H9 (cell line): ENCODE measurements at regions not wholly inside any gene's neighbourhood (a gene's known extent, or its start where the extent isn't known, plus 50 kb on each side); places are given as distances from the start of the nearest gene placed in this dataset.

ENCODE experiments used
- DNase-seq: peaks from one replicate; pipeline ENCODE4 v3.0.0-alpha.2; 2017
- H2AFZ ChIP-seq: one replicate; pipeline ENCODE4 v1.6.1; 2013; ENCODE audit warnings: mild to moderate bottlenecking, low read length, control low read depth, moderate library complexity
- H2AK5ac ChIP-seq: 2 replicates; pipeline ENCODE4 v1.6.1; 2013; ENCODE audit warnings: low read length, control low read depth, mixed read lengths; ENCODE audit not compliant: insufficient read length
- H2BK120ac ChIP-seq: one replicate; pipeline ENCODE4 v1.6.1; 2013; ENCODE audit warnings: low read depth, mild to moderate bottlenecking, low read length, control low read depth, inconsistent platforms; ENCODE audit not compliant: poor library complexity, severe bottlenecking
- H2BK12ac ChIP-seq: 2 replicates; pipeline ENCODE4 v1.6.1; 2013; ENCODE audit warnings: low read length, control low read depth, mixed read lengths, low read depth; ENCODE audit not compliant: insufficient read length
- H2BK15ac ChIP-seq: 2 replicates; pipeline ENCODE4 v1.6.1; 2013; ENCODE audit warnings: low read depth, low read length, control low read depth
- H2BK20ac ChIP-seq: one replicate; pipeline ENCODE4 v1.6.1; 2013; ENCODE audit warnings: low read depth, mild to moderate bottlenecking, low read length, control low read depth, inconsistent platforms; ENCODE audit not compliant: poor library complexity, severe bottlenecking
- H2BK5ac ChIP-seq: 2 replicates; pipeline ENCODE4 v1.6.1; 2013; ENCODE audit warnings: low read length, control low read depth, mixed read lengths; ENCODE audit not compliant: insufficient read length
- H3K14ac ChIP-seq: 2 replicates; pipeline ENCODE4 v1.6.1; 2013; ENCODE audit warnings: low read length, control low read depth; ENCODE audit not compliant: insufficient read depth
- H3K18ac ChIP-seq: 2 replicates; pipeline ENCODE4 v1.6.1; 2013; ENCODE audit warnings: low read depth, mild to moderate bottlenecking, mixed read lengths, low read length, control low read depth; ENCODE audit not compliant: insufficient read length
- H3K23ac ChIP-seq: 2 replicates; pipeline ENCODE4 v1.6.1; 2013; ENCODE audit warnings: low read length, control low read depth, mixed read lengths, low read depth; ENCODE audit not compliant: insufficient read length
- H3K23me2 ChIP-seq: 2 replicates; pipeline ENCODE4 v1.6.1; 2013; ENCODE audit warnings: low read depth, mild to moderate bottlenecking, mixed read lengths, low read length, control low read depth; ENCODE audit not compliant: insufficient read length, poor library complexity, severe bottlenecking
- H3K27ac ChIP-seq: 2 replicates; pipeline ENCODE4 v1.5.1; 2013; ENCODE audit warnings: low read length, control low read depth, mixed read lengths, low read depth; ENCODE audit not compliant: insufficient read length
- H3K27me3 ChIP-seq: 2 replicates; pipeline ENCODE4 v1.6.1; 2013; ENCODE audit warnings: low read length, control low read depth, inconsistent platforms; ENCODE audit not compliant: insufficient read depth
- H3K4ac ChIP-seq: 2 replicates; pipeline ENCODE4 v1.6.1; 2013; ENCODE audit warnings: low read depth, mild to moderate bottlenecking, control low read depth, inconsistent platforms, low read length, moderate library complexity
- H3K4me1 ChIP-seq: 2 replicates; pipeline ENCODE4 v1.6.1; 2013; ENCODE audit warnings: low read length, control low read depth, inconsistent platforms; ENCODE audit not compliant: insufficient read depth
- H3K4me2 ChIP-seq: 2 replicates; pipeline ENCODE4 v1.6.1; 2013; ENCODE audit warnings: low read length, control low read depth, mixed read lengths; ENCODE audit not compliant: insufficient read length, insufficient read depth
- H3K56ac ChIP-seq: 2 replicates; pipeline ENCODE4 v1.6.1; 2013; ENCODE audit warnings: low read depth, mild to moderate bottlenecking, mixed read lengths, low read length, control low read depth; ENCODE audit not compliant: insufficient read length
- H3K79me1 ChIP-seq: 2 replicates; pipeline ENCODE4 v1.6.1; 2013; ENCODE audit warnings: low read depth, mild to moderate bottlenecking, moderate library complexity, low read length, control low read depth, inconsistent platforms; ENCODE audit not compliant: insufficient read depth, poor library complexity, severe bottlenecking
- H3K79me2 ChIP-seq: 2 replicates; pipeline ENCODE4 v1.6.1; 2013; ENCODE audit warnings: low read length, control low read depth, inconsistent platforms; ENCODE audit not compliant: insufficient read depth
- H3K9ac ChIP-seq: 2 replicates; pipeline ENCODE4 v1.6.1; 2013; ENCODE audit warnings: low read length, control low read depth, mixed read lengths; ENCODE audit not compliant: insufficient read length; ENCODE audit errors: extremely low read depth
- H3K9me3 ChIP-seq: one replicate; pipeline ENCODE4 v1.6.1; 2013; ENCODE audit warnings: low read depth, low read length, inconsistent platforms; ENCODE audit not compliant: control insufficient read depth
- H3T11ph ChIP-seq: one replicate; pipeline ENCODE4 v1.6.1; 2013; ENCODE audit warnings: mild to moderate bottlenecking, low read length, control low read depth, inconsistent platforms
- H4K20me1 ChIP-seq: one replicate; pipeline ENCODE4 v1.6.1; 2013; ENCODE audit not compliant: control insufficient read depth, insufficient read length, insufficient read depth
- H4K5ac ChIP-seq: 2 replicates; pipeline ENCODE4 v1.6.1; 2013; ENCODE audit warnings: low read depth, mild to moderate bottlenecking, mixed read lengths, low read length, control low read depth; ENCODE audit not compliant: insufficient read length
- H4K8ac ChIP-seq: replicated peaks from 2 replicates; pipeline ENCODE4 v1.6.1; 2013; ENCODE audit warnings: low read length, control low read depth, mixed read lengths, low read depth; ENCODE audit not compliant: insufficient read length
- H4K91ac ChIP-seq: 2 replicates; pipeline ENCODE4 v1.6.1; 2013; ENCODE audit warnings: low read depth, mild to moderate bottlenecking, moderate library complexity, mixed read lengths, low read length, control low read depth; ENCODE audit not compliant: insufficient read length
- H3K27ac Mint-ChIP-seq, 3 experiments: 2 replicates in 2 of 3; 3 replicates in 1 of 3; pipeline ENCODE4 v1.8.0; 2020 to 2021; ENCODE audit warnings: mixed read lengths in 3 of 3, mild to moderate bottlenecking in 1 of 3, moderate library complexity in 1 of 3
- H3K27me3 Mint-ChIP-seq: 2 replicates; pipeline ENCODE4 v1.8.0; 2021; ENCODE audit warnings: low read depth, mild to moderate bottlenecking, moderate library complexity, mixed read lengths
- H3K36me3 Mint-ChIP-seq, 3 experiments: 2 replicates in 2 of 3; 3 replicates in 1 of 3; pipeline ENCODE4 v1.8.0; 2020 to 2021; ENCODE audit warnings: low read depth in 3 of 3, mixed read lengths in 3 of 3; ENCODE audit not compliant: insufficient read depth in 1 of 3
- H3K4me1 Mint-ChIP-seq, 2 experiments: 2 replicates each; pipeline ENCODE4 v1.8.0; 2020; ENCODE audit warnings: mixed read lengths in 2 of 2
- H3K4me3 Mint-ChIP-seq, 2 experiments: 2 replicates in 1 of 2; 3 replicates in 1 of 2; pipeline ENCODE4 v1.8.0; 2020 to 2021; ENCODE audit warnings: mild to moderate bottlenecking in 2 of 2, mixed read lengths in 2 of 2, moderate library complexity in 1 of 2
- H3K9me3 Mint-ChIP-seq, 2 experiments: 2 replicates in 1 of 2; 3 replicates in 1 of 2; pipeline ENCODE4 v1.8.0; 2020; ENCODE audit warnings: mild to moderate bottlenecking in 2 of 2, mixed read lengths in 2 of 2, moderate library complexity in 1 of 2
- WGBS: extraction: QIAGEN DNeasy Blood & Tissue Kit; methylation state at CpG from one replicate; pipeline ENCODE4 v1.1.7; 2013; ENCODE audit warnings: missing lambda C conversion rate, low lambda C conversion rate, mixed read lengths; ENCODE audit not compliant: insufficient read length; ENCODE audit errors: extremely low coverage; 5-methylcytosine and 5-hydroxymethylcytosine counted together
- TF ChIP-seq, protein P1 (sequence below): fragments of 200-600 bp; sonication (generic); conservative IDR thresholded peaks from 3 replicates; pipeline ENCODE4 v1.8.0; 2021; ENCODE audit warnings: antibody characterized with exemption, mild to moderate bottlenecking

DNA sequence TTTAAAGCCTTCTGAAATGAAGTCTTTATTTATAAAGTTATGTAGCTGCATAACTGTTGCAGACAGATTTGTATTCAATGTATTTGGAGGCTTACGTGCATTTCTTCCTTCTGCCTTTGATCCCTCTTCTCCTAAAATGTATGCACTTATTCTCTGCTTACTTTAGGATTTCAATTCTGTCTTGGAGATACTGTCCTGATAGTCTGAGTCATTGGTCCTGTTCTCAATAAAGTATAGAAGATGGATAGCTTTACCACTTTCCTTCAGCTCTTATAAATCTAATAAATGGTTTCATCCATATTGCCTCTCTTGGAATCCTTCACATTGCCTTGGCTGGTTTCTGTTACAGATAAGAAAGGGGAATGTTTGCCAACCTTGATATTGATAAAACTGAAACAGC is 430.1 kb upstream of the CAMK1G start:
- Mint-ChIP-seq H3K4me3 (no peak overlapping the region), H3K9me3 (no peaks in the 10 kb centered on the region), H3K36me3 (no peaks in the 10 kb centered on the region), H3K27me3 (no peaks in the 10 kb centered on the region), H3K27ac (no peak overlapping the region), H3K4me1 (peaks cover 36 to 49% of the 10 kb centered on the region in 2 experiments)
- H4K5ac ChIP-seq: no peak overlapping the region
- no peaks in the 10 kb centered on the region for H3K79me2 ChIP-seq
- H3K23ac ChIP-seq: no peak overlapping the region
- H3K79me1 ChIP-seq: no peaks in the 10 kb centered on the region
- DNase-seq: no peak
- no peak overlapping the region for H2AK5ac ChIP-seq
- TF ChIP-seq, protein P1, sequence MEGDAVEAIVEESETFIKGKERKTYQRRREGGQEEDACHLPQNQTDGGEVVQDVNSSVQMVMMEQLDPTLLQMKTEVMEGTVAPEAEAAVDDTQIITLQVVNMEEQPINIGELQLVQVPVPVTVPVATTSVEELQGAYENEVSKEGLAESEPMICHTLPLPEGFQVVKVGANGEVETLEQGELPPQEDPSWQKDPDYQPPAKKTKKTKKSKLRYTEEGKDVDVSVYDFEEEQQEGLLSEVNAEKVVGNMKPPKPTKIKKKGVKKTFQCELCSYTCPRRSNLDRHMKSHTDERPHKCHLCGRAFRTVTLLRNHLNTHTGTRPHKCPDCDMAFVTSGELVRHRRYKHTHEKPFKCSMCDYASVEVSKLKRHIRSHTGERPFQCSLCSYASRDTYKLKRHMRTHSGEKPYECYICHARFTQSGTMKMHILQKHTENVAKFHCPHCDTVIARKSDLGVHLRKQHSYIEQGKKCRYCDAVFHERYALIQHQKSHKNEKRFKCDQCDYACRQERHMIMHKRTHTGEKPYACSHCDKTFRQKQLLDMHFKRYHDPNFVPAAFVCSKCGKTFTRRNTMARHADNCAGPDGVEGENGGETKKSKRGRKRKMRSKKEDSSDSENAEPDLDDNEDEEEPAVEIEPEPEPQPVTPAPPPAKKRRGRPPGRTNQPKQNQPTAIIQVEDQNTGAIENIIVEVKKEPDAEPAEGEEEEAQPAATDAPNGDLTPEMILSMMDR: no peak
- WGBS: no CpG with 5 or more reads among the region's 1 CpG
- H3K9ac ChIP-seq: no peak overlapping the region
- H3K23me2 ChIP-seq: no peaks in the 10 kb centered on the region
- H2BK20ac ChIP-seq: no peak overlapping the region
- H3T11ph ChIP-seq: no peak overlapping the region
- H3K56ac ChIP-seq: no peak overlapping the region
- H3K27ac ChIP-seq: no peak overlapping the region
- H4K91ac ChIP-seq: no peak overlapping the region
- no peak overlapping the region for H2BK15ac ChIP-seq
- H2AFZ ChIP-seq: no peak overlapping the region
- H3K4me1 ChIP-seq: peaks cover 14% of the 10 kb centered on the region; the same call in 1 of the 2 replicates
- H4K8ac ChIP-seq: no peak overlapping the region
- H3K4ac ChIP-seq: no peak overlapping the region
- no peaks in the 10 kb centered on the region for H3K27me3 ChIP-seq
- H2BK120ac ChIP-seq: no peak overlapping the region
- H2BK5ac ChIP-seq: no peak overlapping the region
- H3K4me2 ChIP-seq: no peak overlapping the region
- no peak overlapping the region for H2BK12ac ChIP-seq
- no peak overlapping the region for H3K14ac ChIP-seq
- no peaks in the 10 kb centered on the region for H4K20me1 ChIP-seq
- no peaks in the 10 kb centered on the region for H3K9me3 ChIP-seq
- no peak overlapping the region for H3K18ac ChIP-seq
